Smooth muscle cell (in vitro differentiated cells): ENCODE measurements at regions not wholly inside any gene's neighbourhood (a gene's known extent, or its start where the extent isn't known, plus 50 kb on each side); places are given as distances from the start of the nearest gene placed in this dataset.

Experiments
- DNase-seq: peaks from one replicate; lab custom pipeline; 2025; ENCODE audit not compliant: unreplicated experiment; lab: John Stamatoyannopoulos, UW
- H2AFZ ChIP-seq: fragments of 200-600 bp; sonication (generic); 2 replicates; pipeline ENCODE4 v1.6.0; 2016; ENCODE audit warnings: antibody characterized with exemption, low read depth, mild to moderate bottlenecking
- H3F3A ChIP-seq: fragments of 200-600 bp; sonication (generic); 2 replicates; pipeline ENCODE4 v1.6.0; 2017; ENCODE audit warnings: antibody characterized with exemption, low read depth
- H3K27ac ChIP-seq: fragments of 200-600 bp; sonication (generic); 2 replicates; pipeline ENCODE4 v1.5.1; 2016; ENCODE audit warnings: low read depth, mild to moderate bottlenecking
- H3K27me3 ChIP-seq: fragments of 200-600 bp; sonication (generic); 2 replicates; pipeline ENCODE4 v1.6.1; 2016; ENCODE audit warnings: low read depth, mild to moderate bottlenecking
- H3K36me3 ChIP-seq: fragments of 200-600 bp; sonication (generic); 2 replicates; pipeline ENCODE4 v1.5.1; 2016; ENCODE audit warnings: low read depth
- H3K4me1 ChIP-seq: fragments of 200-600 bp; sonication (generic); 2 replicates; pipeline ENCODE4 v1.5.1; 2016; ENCODE audit warnings: low read depth
- H3K4me2 ChIP-seq: fragments of 200-600 bp; sonication (generic); 2 replicates; pipeline ENCODE4 v1.6.0; 2016; ENCODE audit warnings: mild to moderate bottlenecking
- H3K4me3 ChIP-seq: fragments of 200-600 bp; sonication (generic); 2 replicates; pipeline ENCODE4 v1.5.1; 2016; ENCODE audit warnings: mild to moderate bottlenecking
- H3K79me2 ChIP-seq: fragments of 200-600 bp; sonication (generic); 2 replicates; pipeline ENCODE4 v1.6.0; 2016; ENCODE audit warnings: low read depth, mild to moderate bottlenecking
- H3K9ac ChIP-seq: fragments of 200-600 bp; sonication (generic); 2 replicates; pipeline ENCODE4 v1.6.0; 2016; ENCODE audit warnings: low read depth
- H3K9me3 ChIP-seq: fragments of 200-600 bp; sonication (generic); replicated peaks from 2 replicates; pipeline ENCODE4 v1.5.1; 2016; ENCODE audit warnings: low read depth
- H4K20me1 ChIP-seq: fragments of 200-600 bp; sonication (generic); 2 replicates; pipeline ENCODE4 v1.6.0; 2016; ENCODE audit warnings: low read depth
- CTCF ChIP-seq: fragments of 200-600 bp; sonication (generic); IDR thresholded peaks from 2 replicates; pipeline ENCODE4 v1.5.1; 2017; ENCODE audit warnings: borderline replicate concordance, mild to moderate bottlenecking, antibody characterized with exemption; ENCODE audit not compliant: insufficient read depth, poor library complexity, severe bottlenecking
- WGBS: methylation state at CpG from one replicate; pipeline ENCODE4 v1.1.7; 2016; ENCODE audit warnings: low lambda C conversion rate; 5-methylcytosine and 5-hydroxymethylcytosine counted together

- no peaks in the 10 kb centered on the region for H3F3A ChIP-seq
- no peak overlapping the region for H3K4me2 ChIP-seq
- no peak for TF ChIP-seq CTCF
- H3K36me3 ChIP-seq = no peaks in the 10 kb centered on the region
- no peak for DNase-seq
- no peak overlapping the region for H2AFZ ChIP-seq
- no peaks in the 10 kb centered on the region for H3K27me3 ChIP-seq
- H3K27ac ChIP-seq = no peak overlapping the region
- no peak overlapping the region for H3K4me3 ChIP-seq
- H3K9ac ChIP-seq = no peak overlapping the region
- H3K79me2 ChIP-seq = no peaks in the 10 kb centered on the region
- no peaks in the 10 kb centered on the region for H3K4me1 ChIP-seq
- no peaks in the 10 kb centered on the region for H4K20me1 ChIP-seq
- no peaks in the 10 kb centered on the region for H3K9me3 ChIP-seq
- WGBS = 86% methylated on average over 1 of the region's 1 CpG
Measured at GRCh38 chr6:88535306-88535705, 369.2 kb upstream of the CNR1 start.

- H3K9ac ChIP-seq = no peak overlapping the region
- H3K27ac ChIP-seq = no peak overlapping the region
- no peaks in the 10 kb centered on the region for H3K79me2 ChIP-seq
- H3K4me3 ChIP-seq = no peak overlapping the region
- H3K9me3 ChIP-seq = no peaks in the 10 kb centered on the region
- H2AFZ ChIP-seq = no peak overlapping the region
- no peak for DNase-seq
- no peak for TF ChIP-seq CTCF
- no peaks in the 10 kb centered on the region for H3K36me3 ChIP-seq
- H3K4me2 ChIP-seq = no peak overlapping the region
- WGBS = 96% methylated on average over 1 of the region's 1 CpG
- no peaks in the 10 kb centered on the region for H4K20me1 ChIP-seq
- H3F3A ChIP-seq = no peaks in the 10 kb centered on the region
- H3K27me3 ChIP-seq = no peaks in the 10 kb centered on the region
- H3K4me1 ChIP-seq = no peaks in the 10 kb centered on the region
Measured at GRCh38 chr6:88532241-88532860, 366.2 kb upstream of the CNR1 start.

- Histone ChIP-seq H3K27me3 (no peaks in the 10 kb centered on the region), H3K4me2 (no peak overlapping the region), H3K9ac (no peak overlapping the region), H3F3A (no peaks in the 10 kb centered on the region), H3K4me3 (no peak overlapping the region), H3K79me2 (no peaks in the 10 kb centered on the region), H2AFZ (no peak overlapping the region), H3K36me3 (no peaks in the 10 kb centered on the region), H3K9me3 (no peaks in the 10 kb centered on the region), H3K27ac (no peak overlapping the region), H3K4me1 (no peaks in the 10 kb centered on the region), H4K20me1 (no peaks in the 10 kb centered on the region)
- 50% methylated on average over 4 of the region's 4 CpGs for WGBS
- DNase-seq = no peak
- TF ChIP-seq CTCF = no peak
Measured at GRCh38 chr6:88529726-88530125, 363.6 kb upstream of the CNR1 start.

- no peak for TF ChIP-seq CTCF
- H3F3A ChIP-seq = no peaks in the 10 kb centered on the region
Measured at GRCh38 chr6:88520445-88520844, 354.3 kb upstream of the CNR1 start.

More at GRCh38 chr6:88520445-88520844, 354.3 kb upstream of the CNR1 start:
- Histone ChIP-seq H3K4me2 (no peak overlapping the region), H2AFZ (no peak overlapping the region), H3K36me3 (no peaks in the 10 kb centered on the region), H3K27me3 (no peaks in the 10 kb centered on the region), H3K79me2 (no peaks in the 10 kb centered on the region), H3K4me3 (no peak overlapping the region), H3K9me3 (no peaks in the 10 kb centered on the region), H3K4me1 (peaks cover 10% of the 10 kb centered on the region), H3K9ac (no peak overlapping the region), H3K27ac (no peak overlapping the region), H4K20me1 (no peaks in the 10 kb centered on the region)
- DNase-seq = no peak
- 72% methylated on average over 7 of the region's 7 CpGs for WGBS
